ENCODE measurements at regions not wholly inside any gene's neighbourhood (a gene's known extent, or its start where the extent isn't known, plus 50 kb on each side); places are given as distances from the start of the nearest gene placed in this dataset.

GRCh38 chr1:239896569-239896968, 195.1 kb upstream of the FMN2 start:
- TF ChIP-seq CTCF (IDR thresholded peaks at IDR 0.05) (no peak), REST (IDR thresholded peaks at IDR 0.05; ENCODE audit: insufficient read depth in 1 of 2, low read depth in 2 of 2, low read length in 1 of 2) (no peak), POLR2AphosphoS5 (IDR thresholded peaks at IDR 0.05; ENCODE audit: low read depth, low read length) (no peak), TCF7L2 (IDR thresholded peaks at IDR 0.05; ENCODE audit: low read depth, low read length) (no peak), SIN3A (IDR thresholded peaks at IDR 0.05; ENCODE audit: borderline replicate concordance, insufficient read depth, low read depth, low read length) (no peak)
